ENCODE measurements at regions not wholly inside any gene's neighbourhood (a gene's known extent, or its start where the extent isn't known, plus 50 kb on each side); places are given as distances from the start of the nearest gene placed in this dataset.

- no peak for TF ChIP-seq CTCF (IDR thresholded peaks at IDR 0.05)
- no peaks in the 10 kb centered on the region for H3K36me3 Mint-ChIP-seq (ENCODE audit: unreplicated experiment)
- H3K4me1 Mint-ChIP-seq (ENCODE audit: unreplicated experiment) = peaks cover 2% of the 10 kb centered on the region
- no peak overlapping the region for H3K4me3 Mint-ChIP-seq (ENCODE audit: unreplicated experiment)
- no peaks in the 10 kb centered on the region for H3K27me3 Mint-ChIP-seq (ENCODE audit: unreplicated experiment)
- H3K27ac Mint-ChIP-seq (ENCODE audit: unreplicated experiment) = no peak overlapping the region
- no peak for DNase-seq (ENCODE audit: extremely low spot score, unreplicated experiment)
- peaks cover 6% of the 10 kb centered on the region for H3K9me3 Mint-ChIP-seq (ENCODE audit: unreplicated experiment)
Observed at GRCh38 chrX:150216716-150217115, 146.4 kb upstream of the MAMLD1 start.

GRCh38 chrX:150217609-150218008 is 145.5 kb upstream of the MAMLD1 start:
- no peaks in the 10 kb centered on the region for H3K27me3 Mint-ChIP-seq (ENCODE audit: unreplicated experiment)
- H3K4me1 Mint-ChIP-seq (ENCODE audit: unreplicated experiment) = peaks cover 2% of the 10 kb centered on the region
- H3K9me3 Mint-ChIP-seq (ENCODE audit: unreplicated experiment) = peaks cover 6% of the 10 kb centered on the region
- no peak for DNase-seq (ENCODE audit: extremely low spot score, unreplicated experiment)
- H3K4me3 Mint-ChIP-seq (ENCODE audit: unreplicated experiment) = no peak overlapping the region
- H3K36me3 Mint-ChIP-seq (ENCODE audit: unreplicated experiment) = no peaks in the 10 kb centered on the region
- no peak for TF ChIP-seq CTCF (IDR thresholded peaks at IDR 0.05)
- H3K27ac Mint-ChIP-seq (ENCODE audit: unreplicated experiment) = no peak overlapping the region

GRCh38 chrX:150219374-150220185 is 143.5 kb upstream of the MAMLD1 start:
- H3K4me1 Mint-ChIP-seq (ENCODE audit: unreplicated experiment) = no peaks in the 10 kb centered on the region
- H3K4me3 Mint-ChIP-seq (ENCODE audit: unreplicated experiment) = no peak overlapping the region
- no peaks in the 10 kb centered on the region for H3K36me3 Mint-ChIP-seq (ENCODE audit: unreplicated experiment)
- H3K27ac Mint-ChIP-seq (ENCODE audit: unreplicated experiment) = no peak overlapping the region
- H3K27me3 Mint-ChIP-seq (ENCODE audit: unreplicated experiment) = no peaks in the 10 kb centered on the region
- no peak for TF ChIP-seq CTCF (IDR thresholded peaks at IDR 0.05)
- H3K9me3 Mint-ChIP-seq (ENCODE audit: unreplicated experiment) = no peaks in the 10 kb centered on the region
- no peak for DNase-seq (ENCODE audit: extremely low spot score, unreplicated experiment)

GRCh38 chrX:150223176-150224015 is 139.7 kb upstream of the MAMLD1 start:
- DNase-seq (ENCODE audit: extremely low spot score, unreplicated experiment) = peak; percentile 64
- TF ChIP-seq CTCF (IDR thresholded peaks at IDR 0.05) = no peak
- Mint-ChIP-seq H3K4me1 (ENCODE audit: unreplicated experiment) (no peaks in the 10 kb centered on the region), H3K27me3 (ENCODE audit: unreplicated experiment) (no peaks in the 10 kb centered on the region), H3K36me3 (ENCODE audit: unreplicated experiment) (no peaks in the 10 kb centered on the region), H3K27ac (ENCODE audit: unreplicated experiment) (no peak overlapping the region), H3K4me3 (ENCODE audit: unreplicated experiment) (no peak overlapping the region), H3K9me3 (ENCODE audit: unreplicated experiment) (no peaks in the 10 kb centered on the region)

GRCh38 chrX:150224676-150225075 is 138.4 kb upstream of the MAMLD1 start:
- H3K4me1 Mint-ChIP-seq (ENCODE audit: unreplicated experiment) = no peaks in the 10 kb centered on the region
- TF ChIP-seq CTCF (IDR thresholded peaks at IDR 0.05) = no peak
- H3K27me3 Mint-ChIP-seq (ENCODE audit: unreplicated experiment) = no peaks in the 10 kb centered on the region
- DNase-seq (ENCODE audit: extremely low spot score, unreplicated experiment) = peak; percentile 13
- no peaks in the 10 kb centered on the region for H3K36me3 Mint-ChIP-seq (ENCODE audit: unreplicated experiment)
- H3K4me3 Mint-ChIP-seq (ENCODE audit: unreplicated experiment) = no peak overlapping the region
- no peak overlapping the region for H3K27ac Mint-ChIP-seq (ENCODE audit: unreplicated experiment)
- no peaks in the 10 kb centered on the region for H3K9me3 Mint-ChIP-seq (ENCODE audit: unreplicated experiment)
